ENCODE measurements at regions not wholly inside any gene's neighbourhood (a gene's known extent, or its start where the extent isn't known, plus 50 kb on each side); places are given as distances from the start of the nearest gene placed in this dataset.

DNA sequence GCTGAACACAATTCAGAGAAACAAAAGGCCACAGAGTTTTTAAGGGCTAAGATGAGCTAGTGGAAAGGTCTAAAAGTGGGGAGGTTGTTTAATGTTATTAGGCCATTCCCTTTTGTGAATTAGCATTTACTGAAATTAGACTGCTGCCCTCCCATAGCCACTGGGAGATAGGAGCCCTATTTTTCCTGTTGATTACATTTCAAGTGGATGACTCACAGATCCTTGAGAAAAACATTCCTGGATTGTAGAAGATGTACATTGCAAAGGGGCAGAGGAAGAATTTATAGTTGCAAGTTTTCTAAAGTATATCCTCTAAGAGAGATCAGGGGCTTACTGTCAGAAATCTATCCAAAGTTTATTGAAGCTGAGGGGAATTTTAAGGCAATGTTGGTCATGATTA is 367.1 kb upstream of the IZUMO3 start:
- TF ChIP-seq, protein P1, sequence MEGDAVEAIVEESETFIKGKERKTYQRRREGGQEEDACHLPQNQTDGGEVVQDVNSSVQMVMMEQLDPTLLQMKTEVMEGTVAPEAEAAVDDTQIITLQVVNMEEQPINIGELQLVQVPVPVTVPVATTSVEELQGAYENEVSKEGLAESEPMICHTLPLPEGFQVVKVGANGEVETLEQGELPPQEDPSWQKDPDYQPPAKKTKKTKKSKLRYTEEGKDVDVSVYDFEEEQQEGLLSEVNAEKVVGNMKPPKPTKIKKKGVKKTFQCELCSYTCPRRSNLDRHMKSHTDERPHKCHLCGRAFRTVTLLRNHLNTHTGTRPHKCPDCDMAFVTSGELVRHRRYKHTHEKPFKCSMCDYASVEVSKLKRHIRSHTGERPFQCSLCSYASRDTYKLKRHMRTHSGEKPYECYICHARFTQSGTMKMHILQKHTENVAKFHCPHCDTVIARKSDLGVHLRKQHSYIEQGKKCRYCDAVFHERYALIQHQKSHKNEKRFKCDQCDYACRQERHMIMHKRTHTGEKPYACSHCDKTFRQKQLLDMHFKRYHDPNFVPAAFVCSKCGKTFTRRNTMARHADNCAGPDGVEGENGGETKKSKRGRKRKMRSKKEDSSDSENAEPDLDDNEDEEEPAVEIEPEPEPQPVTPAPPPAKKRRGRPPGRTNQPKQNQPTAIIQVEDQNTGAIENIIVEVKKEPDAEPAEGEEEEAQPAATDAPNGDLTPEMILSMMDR (IDR thresholded peaks at IDR 0.05), result no peak
- no peak for TF ChIP-seq EP300 (IDR thresholded peaks at IDR 0.05)
